H1 (cell line): ENCODE measurements at regions not wholly inside any gene's neighbourhood (a gene's known extent, or its start where the extent isn't known, plus 50 kb on each side); places are given as distances from the start of the nearest gene placed in this dataset.

Experiments used
- CTCF ChIA-PET: fragments of 300-600 bp; sonication (Branson Sonifier 250); formaldehyde crosslinking; loops from one replicate; lab custom pipeline; 2021; ENCODE audit not compliant: partially characterized antibody; lab: Charles Lee
- POLR2A ChIA-PET: fragments of 300-600 bp; sonication (Branson Sonifier 250); formaldehyde crosslinking; loops from one replicate; lab custom pipeline; 2021; ENCODE audit warnings: inconsistent platforms; ENCODE audit not compliant: partially characterized antibody; lab: Charles Lee
- DNase-seq, 2 experiments: peaks; one replicate each; pipeline versions ENCODE4 v3.0.0 to v3.0.0-alpha.2; 2010 to 2022; ENCODE audit warnings: low spot score in 2 of 2, low read depth in 1 of 2, mixed read lengths in 1 of 2
- FAIRE-seq: peaks from 2 replicates; lab custom pipeline; 2011; peaks lifted over from hg19 to GRCh38; lab: Jason Lieb, UNC
- H2AFZ ChIP-seq: 2 replicates; pipeline ENCODE4 v1.8.1; 2012; ENCODE audit warnings: low read length, inconsistent platforms
- H2AK5ac ChIP-seq: 2 replicates; pipeline ENCODE4 v1.6.1; 2013; ENCODE audit warnings: low read depth, low read length
- H2BK120ac ChIP-seq: replicated peaks from 2 replicates; pipeline ENCODE3; 2013; ENCODE audit warnings: low read depth, low read length, inconsistent platforms
- H2BK12ac ChIP-seq: 2 replicates; pipeline ENCODE4 v1.6.1; 2013; ENCODE audit warnings: low read depth, low read length
- H2BK15ac ChIP-seq: 2 replicates; pipeline ENCODE4 v1.6.1; 2013; ENCODE audit warnings: low read length
- H2BK20ac ChIP-seq: 2 replicates; pipeline ENCODE4 v1.6.1; 2013; ENCODE audit warnings: low read length
- H2BK5ac ChIP-seq: 2 replicates; pipeline ENCODE4 v1.6.1; 2013; ENCODE audit warnings: low read depth, low read length
- H3K14ac ChIP-seq: 2 replicates; pipeline ENCODE4 v1.6.1; 2013; ENCODE audit warnings: inconsistent platforms; ENCODE audit not compliant: insufficient read length
- H3K18ac ChIP-seq: 2 replicates; pipeline ENCODE4 v1.6.1; 2013; ENCODE audit warnings: low read length; ENCODE audit errors: extremely low read depth
- H3K23ac ChIP-seq: 2 replicates; pipeline ENCODE4 v1.6.1; 2013; ENCODE audit warnings: inconsistent platforms; ENCODE audit not compliant: insufficient read length
- H3K23me2 ChIP-seq: 2 replicates; pipeline ENCODE4 v1.6.1; 2013; ENCODE audit warnings: low read depth, low read length
- H3K27ac ChIP-seq: 2 replicates; pipeline ENCODE4 v1.6.1; 2011; ENCODE audit warnings: low read depth, low read length, inconsistent platforms
- H3K27me3 ChIP-seq, 4 experiments: replicated peaks in 1 of 4; 1 replicate in 1 of 4; 2 replicates in 3 of 4; pipeline versions ENCODE4 v1.6.1 to v1.8.1; 2011 to 2013; ENCODE audit warnings: low read length in 3 of 4, mild to moderate bottlenecking in 3 of 4, inconsistent platforms in 2 of 4, mixed read lengths in 2 of 4, moderate library complexity in 1 of 4; ENCODE audit not compliant: control insufficient read depth in 3 of 4, insufficient read depth in 3 of 4; ENCODE audit errors: extremely low read depth in 1 of 4
- H3K36me3 ChIP-seq, 4 experiments: 2 replicates each; pipeline versions ENCODE4 v1.6.1 to v1.8.1; 2011 to 2013; ENCODE audit warnings: mild to moderate bottlenecking in 4 of 4, low read length in 3 of 4, moderate library complexity in 2 of 4, control low read depth in 1 of 4, inconsistent platforms in 1 of 4; ENCODE audit not compliant: insufficient read depth in 4 of 4, control insufficient read depth in 2 of 4
- H3K4ac ChIP-seq: replicated peaks from 2 replicates; pipeline ENCODE3; 2013; ENCODE audit warnings: low read length, low read depth, mixed read lengths, inconsistent platforms; ENCODE audit not compliant: insufficient read length
- H3K4me1 ChIP-seq, 4 experiments: replicated peaks in 1 of 4; 1 replicate in 1 of 4; 2 replicates in 3 of 4; pipeline versions ENCODE4 v1.6.1 to v1.8.1; 2011 to 2013; ENCODE audit warnings: low read length in 3 of 4, inconsistent platforms in 2 of 4, mixed read lengths in 1 of 4; ENCODE audit not compliant: insufficient read depth in 4 of 4, control insufficient read depth in 3 of 4
- H3K4me2 ChIP-seq, 2 experiments: 2 replicates each; pipeline versions ENCODE4 v1.6.1 to v1.8.1; 2011 to 2013; ENCODE audit warnings: low read depth in 2 of 2, low read length in 2 of 2, control low read depth in 1 of 2, inconsistent platforms in 1 of 2, mild to moderate bottlenecking in 1 of 2; ENCODE audit not compliant: insufficient read depth in 1 of 2
- H3K4me3 ChIP-seq, 4 experiments: fragments of 200-600, 300-600 bp in 1 of 4; sonication (generic), shearing (Covaris generic), sonication (Bioruptor Twin) in 1 of 4; 2 replicates each; pipeline versions ENCODE4 v1.5.1 to v1.8.1; 2011 to 2016; ENCODE audit warnings: low read length in 4 of 4, low read depth in 3 of 4, control low read depth in 2 of 4, inconsistent platforms in 2 of 4, mild to moderate bottlenecking in 2 of 4, mixed read lengths in 1 of 4, moderate library complexity in 1 of 4; ENCODE audit not compliant: insufficient read depth in 2 of 4; ENCODE audit errors: extremely low read depth in 1 of 4
- H3K56ac ChIP-seq: replicated peaks from 2 replicates; pipeline ENCODE3; 2013; ENCODE audit warnings: low read depth, mild to moderate bottlenecking, mixed read lengths, low read length, inconsistent platforms; ENCODE audit not compliant: insufficient read length
- H3K79me1 ChIP-seq: 2 replicates; pipeline ENCODE4 v1.6.1; 2013; ENCODE audit warnings: low read depth, low read length, control low read depth
- H3K79me2 ChIP-seq, 2 experiments: 2 replicates each; pipeline versions ENCODE4 v1.6.1 to v1.8.1; 2012 to 2013; ENCODE audit warnings: low read length in 2 of 2, mild to moderate bottlenecking in 2 of 2, inconsistent platforms in 1 of 2; ENCODE audit not compliant: insufficient read depth in 2 of 2, control insufficient read depth in 1 of 2
- H3K9ac ChIP-seq, 4 experiments: replicated peaks in 1 of 4; 1 replicate in 1 of 4; 2 replicates in 3 of 4; pipeline versions ENCODE4 v1.6.1 to v1.8.1; 2011 to 2013; ENCODE audit warnings: low read depth in 3 of 4, low read length in 3 of 4, control low read depth in 2 of 4, mild to moderate bottlenecking in 2 of 4, moderate library complexity in 2 of 4, inconsistent platforms in 1 of 4; ENCODE audit errors: extremely low read depth in 1 of 4
- H3K9me3 ChIP-seq, 2 experiments: 2 replicates each; pipeline versions ENCODE4 v1.6.1 to v1.8.1; 2012 to 2013; ENCODE audit warnings: mild to moderate bottlenecking in 2 of 2, moderate library complexity in 2 of 2, control low read depth in 1 of 2, inconsistent platforms in 1 of 2, low read depth in 1 of 2, low read length in 1 of 2, mixed read lengths in 1 of 2; ENCODE audit not compliant: insufficient read depth in 2 of 2
- H4K20me1 ChIP-seq, 2 experiments: replicated peaks in 1 of 2; 2 replicates each; pipeline versions ENCODE3 to v1.8.1; 2011 to 2013; ENCODE audit warnings: inconsistent platforms in 2 of 2, low read length in 2 of 2, mild to moderate bottlenecking in 1 of 2; ENCODE audit not compliant: insufficient read depth in 2 of 2, control insufficient read depth in 1 of 2
- H4K5ac ChIP-seq: 2 replicates; pipeline ENCODE4 v1.6.1; 2013; ENCODE audit warnings: low read length, low read depth, mixed read lengths, inconsistent platforms; ENCODE audit not compliant: insufficient read length
- H4K8ac ChIP-seq: 2 replicates; pipeline ENCODE4 v1.8.0; 2013; ENCODE audit warnings: mild to moderate bottlenecking, moderate library complexity, low read length, inconsistent platforms; ENCODE audit not compliant: insufficient read depth; ENCODE audit errors: extremely low read depth
- H4K91ac ChIP-seq: replicated peaks from 2 replicates; pipeline ENCODE3; 2013; ENCODE audit warnings: low read length, mixed read lengths, inconsistent platforms; ENCODE audit not compliant: insufficient read length
- HDAC2 ChIP-seq, 2 experiments: fragments of 300-600 bp in 1 of 2; sonication (generic) in 1 of 2; IDR thresholded peaks; 2 replicates each; pipeline ENCODE4 v1.6.1; 2011 to 2012; ENCODE audit warnings: low read depth in 2 of 2, low read length in 2 of 2, mild to moderate bottlenecking in 2 of 2, moderate library complexity in 2 of 2, borderline replicate concordance in 1 of 2, inconsistent platforms in 1 of 2
- MAFK ChIP-seq: IDR thresholded peaks from 2 replicates; pipeline ENCODE4 v1.6.1; 2012; ENCODE audit warnings: low read depth, mild to moderate bottlenecking, improper control_type of control experiment, low read length
- WGBS, 2 experiments: shearing (Covaris generic) in 1 of 2; methylation state at CpG; one replicate each; pipeline versions ENCODE4 v1.1.6 to v1.1.7; 2013 to 2015; ENCODE audit warnings: low lambda C conversion rate in 2 of 2, mixed read lengths in 2 of 2, inconsistent platforms in 1 of 2, low coverage in 1 of 2, missing lambda C conversion rate in 1 of 2; ENCODE audit not compliant: insufficient replicate concordance in 2 of 2, insufficient coverage in 1 of 2, insufficient read length in 1 of 2; ENCODE audit errors: extremely low coverage in 1 of 2, missing lambda C conversion rate in 1 of 2; 5-methylcytosine and 5-hydroxymethylcytosine counted together

DNA sequence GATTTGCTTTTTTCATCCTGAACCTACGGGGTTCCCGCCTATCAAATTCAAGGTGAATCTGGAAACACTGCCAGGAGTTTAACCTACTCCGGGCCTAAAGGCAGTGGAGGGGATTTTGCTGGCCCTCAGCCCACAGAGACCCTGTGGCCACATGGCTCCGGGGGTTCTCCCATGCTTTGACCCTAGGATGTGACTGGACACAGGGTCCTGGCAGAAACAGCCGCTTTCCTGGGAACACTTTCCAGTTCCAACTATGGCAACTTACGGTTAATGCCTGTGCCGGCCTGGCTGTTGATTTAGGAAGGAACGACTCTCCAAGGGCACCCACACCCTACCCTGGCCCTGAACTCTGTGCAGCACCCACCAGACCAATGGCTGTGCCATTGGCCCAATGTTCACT, 141.7 kb upstream of the RPS6KA2 start:
- Histone ChIP-seq H3K23me2 (no peaks in the 10 kb centered on the region; the same call in 1 of the 2 replicates), H3K18ac (0 out of 2 replicates have a peak overlapping the region, but pooled peaks have one; percentile 38), H2BK120ac (no peak overlapping the region), H2BK20ac (no peak overlapping the region), H3K27me3 (no peaks in the 10 kb centered on the region), H3K79me2 (no peaks in the 10 kb centered on the region), H2BK12ac (no peak overlapping the region), H3K23ac (no peak overlapping the region), H4K8ac (no peak overlapping the region), H2AK5ac (no peak overlapping the region), H3K4ac (no peak overlapping the region), H4K91ac (no peak overlapping the region), H2BK15ac (no peak overlapping the region), H3K9ac (no peak overlapping the region), H2AFZ (no peak overlapping the region), H4K20me1 (no peaks in the 10 kb centered on the region), H3K36me3 (no peaks in the 10 kb centered on the region), H2BK5ac (no peak overlapping the region), H3K9me3 (no peaks in the 10 kb centered on the region), H3K4me2 (no peak overlapping the region), H3K79me1 (no peaks in the 10 kb centered on the region), H3K4me3 (no peak overlapping the region), H3K4me1 (peaks cover 5 to 31% (median 22%) of the 10 kb centered on the region in 4 experiments), H3K56ac (no peak overlapping the region), H4K5ac (no peak overlapping the region), H3K14ac (no peak overlapping the region), H3K27ac (no peak overlapping the region)
- 85% methylated on average over 8 of the region's 8 CpGs; no CpG with 5 or more reads in 1 of the 2 experiments for WGBS, 2 experiments
- TF ChIP-seq MAFK (no peak), HDAC2 (IDR thresholded peaks at IDR 0.05; ENCODE audit: borderline replicate concordance in 1 of 2, low read depth in 2 of 2, low read length in 2 of 2) (no peak)
- FAIRE-seq (no peak), DNase-seq (peak in 1 of 2 experiments; percentile 35)
- POLR2A ChIA-PET: interaction anchor here (1.3 kb wide), 1 partner anchor 10 kb away, joined by 3 read pairs; no protein-coding TSS in a partner anchor
- CTCF ChIA-PET: interaction anchor here (1.9 to 8.6 kb wide), 3 partner anchors 29 to 187 kb away, joined by 5 to 75 read pairs (median 6); partner anchors contain the start of gene RNASET2
